DOHH2 (cell line): ENCODE measurements at regions not wholly inside any gene's neighbourhood (a gene's known extent, or its start where the extent isn't known, plus 50 kb on each side); places are given as distances from the start of the nearest gene placed in this dataset.
"Not testable (repeated sequence)": the region's sequence is repeated elsewhere in the genome, so short reads cannot be mapped to it uniquely, and the experiment has no call there.

Experiments
- H3F3A ChIP-seq: fragments of 200-600 bp; sonication (generic), shearing (Covaris generic); 2 replicates; pipeline ENCODE4 v1.6.0; 2016; ENCODE audit warnings: antibody characterized with exemption, mild to moderate bottlenecking; ENCODE audit not compliant: control insufficient read depth, insufficient read depth
- H3K27ac ChIP-seq: fragments of 200-600 bp; sonication (generic); 2 replicates; pipeline ENCODE4 v1.5.1; 2014; ENCODE audit warnings: low read depth, mild to moderate bottlenecking, low read length, moderate library complexity
- H3K27me3 ChIP-seq: fragments of 200-600 bp; sonication (generic); 2 replicates; pipeline ENCODE4 v1.6.1; 2014; ENCODE audit warnings: mild to moderate bottlenecking, low read length, mixed read lengths; ENCODE audit not compliant: control insufficient read depth
- H3K36me3 ChIP-seq: fragments of 200-600 bp; sonication (generic); 2 replicates; pipeline ENCODE4 v1.6.1; 2014; ENCODE audit warnings: mild to moderate bottlenecking, low read length, moderate library complexity, mixed read lengths; ENCODE audit not compliant: control insufficient read depth
- H3K4me1 ChIP-seq: fragments of 200-600 bp; sonication (generic); 2 replicates; pipeline ENCODE4 v1.6.1; 2014; ENCODE audit warnings: mild to moderate bottlenecking, low read length, mixed read lengths; ENCODE audit not compliant: control insufficient read depth
- H3K4me2 ChIP-seq: fragments of 200-600 bp; sonication (generic); 2 replicates; pipeline ENCODE4 v1.6.0; 2014; ENCODE audit warnings: mild to moderate bottlenecking, low read length, moderate library complexity
- H3K4me3 ChIP-seq: fragments of 200-600 bp; sonication (generic); 2 replicates; pipeline ENCODE4 v1.5.1; 2014; ENCODE audit warnings: mild to moderate bottlenecking, low read length, mixed read lengths
- H3K79me2 ChIP-seq: fragments of 200-600 bp; sonication (generic); 2 replicates; pipeline ENCODE4 v1.6.1; 2014; ENCODE audit warnings: mild to moderate bottlenecking, low read length, mixed read lengths; ENCODE audit not compliant: control insufficient read depth
- H3K9me2 ChIP-seq: fragments of 200-600 bp; sonication (generic); replicated peaks from 2 replicates; pipeline ENCODE4 v1.6.1; 2014; ENCODE audit warnings: mild to moderate bottlenecking, low read length, mixed read lengths; ENCODE audit not compliant: control insufficient read depth
- H3K9me3 ChIP-seq: fragments of 200-600 bp; sonication (generic); 2 replicates; pipeline ENCODE4 v1.6.1; 2014; ENCODE audit warnings: antibody characterized with exemption, low read length, mixed read lengths; ENCODE audit not compliant: control insufficient read depth, insufficient read depth
- H4K20me1 ChIP-seq: fragments of 200-600 bp; sonication (generic); 2 replicates; pipeline ENCODE4 v1.6.0; 2014; ENCODE audit warnings: low read depth, mild to moderate bottlenecking, antibody characterized with exemption, low read length, moderate library complexity; ENCODE audit not compliant: control insufficient read depth, insufficient read depth
- EZH2phosphoT487 ChIP-seq: fragments of 200-600 bp; sonication (generic); IDR thresholded peaks from 2 replicates; pipeline ENCODE4 v1.6.1; 2017; ENCODE audit warnings: borderline replicate concordance, mild to moderate bottlenecking, antibody characterized with exemption, low read length, moderate library complexity, mixed read lengths
- TF ChIP-seq, protein P1 (sequence below): fragments of 200-600 bp; sonication (generic); IDR thresholded peaks from one replicate; pipeline ENCODE4 v1.5.1; 2014; ENCODE audit warnings: antibody characterized with exemption, mild to moderate bottlenecking, low read depth, low read length; ENCODE audit not compliant: poor library complexity, severe bottlenecking

- H3F3A ChIP-seq = no peaks in the 10 kb centered on the region
- no peaks in the 10 kb centered on the region for H3K9me3 ChIP-seq
- no peaks in the 10 kb centered on the region for H3K9me2 ChIP-seq
- H3K79me2 ChIP-seq = no peaks in the 10 kb centered on the region
- H3K27ac ChIP-seq = no peak overlapping the region
- H3K4me1 ChIP-seq = no peaks in the 10 kb centered on the region
- H3K4me3 ChIP-seq = no peak overlapping the region
- H3K36me3 ChIP-seq = no peaks in the 10 kb centered on the region
- no peaks in the 10 kb centered on the region for H4K20me1 ChIP-seq
- H3K27me3 ChIP-seq = 0 out of 2 replicates have a peak, but pooled peaks cover 2% of the 10 kb centered on the region
- H3K4me2 ChIP-seq = no peak overlapping the region
- no peak for TF ChIP-seq EZH2phosphoT487
- TF ChIP-seq, protein P1, sequence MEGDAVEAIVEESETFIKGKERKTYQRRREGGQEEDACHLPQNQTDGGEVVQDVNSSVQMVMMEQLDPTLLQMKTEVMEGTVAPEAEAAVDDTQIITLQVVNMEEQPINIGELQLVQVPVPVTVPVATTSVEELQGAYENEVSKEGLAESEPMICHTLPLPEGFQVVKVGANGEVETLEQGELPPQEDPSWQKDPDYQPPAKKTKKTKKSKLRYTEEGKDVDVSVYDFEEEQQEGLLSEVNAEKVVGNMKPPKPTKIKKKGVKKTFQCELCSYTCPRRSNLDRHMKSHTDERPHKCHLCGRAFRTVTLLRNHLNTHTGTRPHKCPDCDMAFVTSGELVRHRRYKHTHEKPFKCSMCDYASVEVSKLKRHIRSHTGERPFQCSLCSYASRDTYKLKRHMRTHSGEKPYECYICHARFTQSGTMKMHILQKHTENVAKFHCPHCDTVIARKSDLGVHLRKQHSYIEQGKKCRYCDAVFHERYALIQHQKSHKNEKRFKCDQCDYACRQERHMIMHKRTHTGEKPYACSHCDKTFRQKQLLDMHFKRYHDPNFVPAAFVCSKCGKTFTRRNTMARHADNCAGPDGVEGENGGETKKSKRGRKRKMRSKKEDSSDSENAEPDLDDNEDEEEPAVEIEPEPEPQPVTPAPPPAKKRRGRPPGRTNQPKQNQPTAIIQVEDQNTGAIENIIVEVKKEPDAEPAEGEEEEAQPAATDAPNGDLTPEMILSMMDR = no peak
These were observed 103.5 kb upstream of the C5orf63 start for GRCh38 chr5:127176769-127177168.

- H3K4me2 ChIP-seq, H3K4me1 ChIP-seq, H3K9me2 ChIP-seq, H3K9me3 ChIP-seq, H3F3A ChIP-seq, H3K27me3 ChIP-seq, H3K36me3 ChIP-seq, H3K4me3 ChIP-seq, H3K79me2 ChIP-seq, H4K20me1 ChIP-seq, H3K27ac ChIP-seq: not testable (repeated sequence)
These were observed 108.0 kb upstream of the MEGF10 start for GRCh38 chr5:127182631-127183030.

GRCh38 chr5:127183332-127183731 lies 107.3 kb upstream of the MEGF10 start:
- Histone ChIP-seq H3K9me2 (no peaks in the 10 kb centered on the region), H3K27ac (no peak overlapping the region), H3K79me2 (no peaks in the 10 kb centered on the region), H3K4me3 (no peak overlapping the region), H4K20me1 (no peaks in the 10 kb centered on the region), H3K36me3 (no peaks in the 10 kb centered on the region), H3F3A (no peaks in the 10 kb centered on the region), H3K9me3 (no peaks in the 10 kb centered on the region), H3K4me1 (no peaks in the 10 kb centered on the region), H3K4me2 (no peak overlapping the region), H3K27me3 (no peaks in the 10 kb centered on the region; the same call in 1 of the 2 replicates)
- no peak for TF ChIP-seq EZH2phosphoT487
- TF ChIP-seq, protein P1 = no peak

DNA sequence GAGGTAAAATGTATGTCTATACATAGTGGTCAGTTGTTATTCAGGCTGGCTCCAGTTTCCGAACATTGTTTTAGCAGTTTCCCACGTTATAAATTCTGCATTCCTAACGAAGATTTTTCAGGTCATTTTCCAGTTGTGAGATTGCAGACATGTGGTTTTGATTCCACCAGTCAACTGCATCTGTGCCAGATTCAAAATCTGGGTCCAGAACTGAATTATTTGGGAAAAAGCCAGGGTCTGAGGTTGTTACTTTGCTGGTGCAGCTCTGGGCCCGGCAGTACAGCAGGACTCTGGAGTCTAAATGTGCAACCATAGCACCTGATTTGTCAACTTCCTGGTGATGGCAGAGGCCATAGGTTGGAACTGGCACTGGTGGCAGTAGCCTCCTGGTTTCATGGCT lies 105.7 kb upstream of the MEGF10 start:
- no peaks in the 10 kb centered on the region for H3K4me1 ChIP-seq
- H3K9me3 ChIP-seq = no peaks in the 10 kb centered on the region
- H3K27ac ChIP-seq = no peak overlapping the region
- H3K9me2 ChIP-seq = no peaks in the 10 kb centered on the region
- no peak overlapping the region for H3K4me3 ChIP-seq
- H3K36me3 ChIP-seq = no peaks in the 10 kb centered on the region
- H3K79me2 ChIP-seq = no peaks in the 10 kb centered on the region
- H3K27me3 ChIP-seq = no peaks in the 10 kb centered on the region; the same call in 1 of the 2 replicates
- H3F3A ChIP-seq = no peaks in the 10 kb centered on the region
- no peaks in the 10 kb centered on the region for H4K20me1 ChIP-seq
- H3K4me2 ChIP-seq = no peak overlapping the region
- TF ChIP-seq, protein P1 = no peak
- no peak for TF ChIP-seq EZH2phosphoT487
